ENCODE measurements at regions not wholly inside any gene's neighbourhood (a gene's known extent, or its start where the extent isn't known, plus 50 kb on each side); places are given as distances from the start of the nearest gene placed in this dataset.
"Not testable (repeated sequence)": the region's sequence is repeated elsewhere in the genome, so short reads cannot be mapped to it uniquely, and the experiment has no call there.

DNA sequence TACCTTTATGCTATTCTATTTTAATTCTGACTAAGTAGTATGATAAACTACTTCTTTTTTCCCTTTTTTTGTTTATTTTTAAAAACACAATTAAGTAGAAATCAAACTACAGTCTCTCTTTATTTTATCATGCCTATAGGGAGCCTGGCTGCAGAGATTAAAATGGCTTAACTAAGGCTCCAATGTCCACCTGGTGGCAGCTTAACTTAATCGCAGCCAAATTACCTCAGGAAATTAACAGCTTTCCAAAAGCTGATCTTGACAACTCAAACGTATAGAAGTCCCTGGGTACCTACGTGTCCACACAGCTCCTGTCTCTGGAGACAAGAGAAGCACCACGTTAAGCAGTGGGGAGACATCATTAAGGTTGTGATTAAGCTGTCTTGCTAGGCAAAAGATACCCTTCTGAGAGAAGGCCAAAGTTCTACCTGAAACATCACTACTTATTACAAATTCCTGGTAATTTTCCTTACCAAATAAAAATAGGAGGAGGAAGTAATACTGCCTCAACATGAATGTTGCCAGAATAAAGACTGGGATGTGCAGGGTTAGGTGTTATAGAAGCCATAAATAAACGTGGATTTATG is 63.2 kb upstream of the SNX19 start:
- no peak for DNase-seq

DNA sequence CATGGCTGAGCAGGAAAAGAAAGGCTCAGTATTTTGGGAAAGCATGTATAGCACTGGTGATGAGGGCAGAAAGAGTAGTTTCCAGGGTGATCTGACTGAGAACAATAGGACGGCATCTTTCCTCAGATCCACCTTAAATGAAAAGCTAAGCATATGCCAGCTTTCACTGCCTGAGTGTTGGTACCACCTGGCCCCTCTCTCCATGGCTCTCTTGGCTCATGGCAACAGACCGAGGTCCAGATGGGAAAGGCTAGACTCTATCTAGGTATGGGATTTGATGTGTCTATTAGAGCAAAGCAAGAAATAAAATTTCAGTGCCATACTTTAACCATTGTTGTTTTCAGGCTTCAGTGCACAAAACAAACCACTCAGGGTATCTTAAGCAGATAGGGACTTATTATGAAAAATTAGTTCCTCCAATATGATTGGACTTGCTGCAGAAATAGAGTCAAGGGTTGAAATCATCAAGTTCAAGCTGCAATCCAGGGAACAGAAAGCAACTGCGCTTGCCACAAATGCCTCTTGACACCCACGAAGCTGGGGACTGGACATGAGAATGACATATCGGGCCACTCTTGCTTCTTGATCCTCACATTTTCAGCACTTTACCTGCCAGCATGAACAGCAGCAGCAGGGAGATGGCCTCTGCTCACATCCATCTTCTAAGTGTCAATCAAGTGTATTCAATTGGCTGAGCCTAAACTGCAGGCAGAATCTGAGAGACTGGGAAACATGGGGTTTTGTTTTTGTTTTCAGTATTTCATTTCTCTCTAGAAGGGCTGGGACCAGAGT is 64.0 kb upstream of the SNX19 start:
- DNase-seq, result no peak

DNA sequence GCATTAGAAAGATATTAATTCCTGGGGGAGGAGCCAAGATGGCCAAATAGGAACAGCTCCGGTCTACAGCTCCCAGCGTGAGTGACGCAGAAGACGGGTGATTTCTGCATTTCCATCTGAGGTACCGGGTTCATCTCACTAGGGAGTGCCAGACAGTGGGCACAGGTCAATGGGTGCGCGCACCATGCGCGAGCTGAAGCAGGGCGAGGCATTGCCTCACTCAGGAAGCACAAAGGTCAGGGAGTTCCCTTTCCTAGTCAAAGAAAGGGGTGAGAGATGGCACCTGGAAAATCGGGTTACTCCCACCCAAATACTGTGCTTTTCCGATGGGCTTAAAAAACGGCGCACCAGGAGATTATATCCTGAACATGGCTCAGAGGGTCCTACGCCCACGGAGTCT is 68.0 kb upstream of the SNX19 start:
- DNase-seq, result not testable (repeated sequence)

DNA sequence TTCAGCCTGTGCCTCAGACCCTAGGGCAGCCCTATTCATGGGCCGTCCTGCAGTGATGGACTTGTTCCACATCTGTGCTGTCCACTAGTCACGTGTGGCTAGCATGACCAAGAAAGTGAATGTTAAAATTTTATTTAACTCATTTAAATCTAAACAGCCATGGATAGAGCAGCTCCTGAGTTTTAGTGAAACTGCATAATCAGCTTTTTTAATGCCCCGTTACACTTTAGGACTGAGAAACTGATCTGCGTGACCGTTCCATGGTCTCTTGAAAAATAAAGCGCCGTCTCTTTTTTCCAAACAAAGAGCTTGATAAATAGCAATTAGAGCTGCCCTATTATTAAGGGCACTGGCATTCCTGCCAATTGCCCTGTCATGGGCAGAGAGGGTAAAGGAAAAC is 76.5 kb upstream of the SNX19 start:
- DNase-seq, result no peak

DNA sequence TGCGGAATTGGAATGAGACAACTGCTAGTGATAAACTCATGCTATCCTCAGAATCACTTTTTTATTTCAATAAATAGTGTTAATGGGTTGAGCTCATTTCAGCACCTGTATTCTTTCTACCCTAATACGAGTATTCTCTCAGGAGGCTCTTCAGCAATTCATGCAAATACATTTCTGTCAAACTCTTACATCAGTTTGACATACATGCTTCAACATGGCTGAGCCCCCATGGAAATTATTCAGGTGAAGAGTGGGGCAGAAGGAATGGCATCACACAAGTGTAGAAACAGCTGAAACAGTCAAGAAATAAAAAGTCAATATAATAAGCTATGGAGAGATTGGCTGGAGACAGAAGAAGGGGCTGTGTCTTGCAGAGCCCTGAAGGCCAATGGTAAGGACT is 77.8 kb upstream of the SNX19 start:
- no peak for DNase-seq

DNA sequence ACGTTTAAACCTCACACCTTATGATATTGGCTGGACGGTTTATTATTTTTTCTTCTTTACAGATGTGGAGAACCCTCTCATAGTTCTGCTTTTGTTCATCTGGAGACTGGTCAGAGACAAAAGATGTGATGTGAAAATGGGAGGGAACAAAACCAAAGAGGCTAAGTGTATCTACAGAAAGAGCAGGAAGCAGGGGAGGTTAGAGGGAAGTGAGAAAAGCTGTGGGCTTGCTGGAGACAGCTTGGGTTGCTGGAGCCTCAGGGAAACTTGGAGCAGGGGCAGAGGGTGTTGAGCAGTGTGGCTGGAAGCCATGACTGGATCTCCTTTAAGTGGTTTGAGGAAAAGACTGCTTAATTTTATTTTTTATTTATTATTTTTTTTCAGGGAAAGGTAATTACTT is 79.0 kb upstream of the SNX19 start:
- no peak for DNase-seq

DNA sequence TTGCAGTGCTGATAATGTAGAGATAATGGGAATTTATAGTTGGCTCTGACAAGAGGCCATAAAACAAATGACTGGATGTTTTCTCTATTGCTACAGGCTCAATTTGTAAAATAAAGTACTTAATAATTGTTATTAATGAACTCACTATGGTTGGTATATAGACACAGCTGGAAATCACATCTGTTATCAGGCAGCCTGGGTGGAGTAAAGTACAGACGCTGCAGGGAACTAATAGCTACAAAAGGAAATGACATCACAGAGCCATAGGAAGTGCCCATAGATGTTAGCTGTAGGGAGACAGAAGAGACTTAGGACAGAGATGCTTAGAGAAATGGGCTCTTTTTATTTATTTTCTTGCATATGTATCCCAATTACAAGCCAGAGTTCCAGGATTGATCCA is 81.0 kb upstream of the SNX19 start:
- no peak for DNase-seq

DNA sequence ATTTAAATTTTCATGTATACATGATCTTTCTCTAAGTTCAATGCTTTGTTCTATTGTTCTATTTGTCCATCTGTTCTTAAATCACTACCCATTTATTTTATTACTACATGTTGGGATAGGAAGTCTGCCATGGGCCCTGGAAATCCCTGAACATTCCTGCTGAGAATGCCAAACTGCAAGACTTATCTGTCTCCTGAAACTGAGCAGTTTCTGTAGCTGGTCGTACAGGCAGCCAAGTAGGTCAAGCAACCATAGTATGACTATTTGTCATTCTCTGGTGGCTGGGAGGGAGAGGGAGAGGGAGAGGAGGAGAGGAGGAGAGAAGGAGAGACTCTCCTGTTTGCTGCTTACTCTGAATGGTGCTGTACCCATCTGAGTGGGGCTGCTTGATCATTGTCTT is 82.8 kb upstream of the SNX19 start:
- DNase-seq, result no peak

DNA sequence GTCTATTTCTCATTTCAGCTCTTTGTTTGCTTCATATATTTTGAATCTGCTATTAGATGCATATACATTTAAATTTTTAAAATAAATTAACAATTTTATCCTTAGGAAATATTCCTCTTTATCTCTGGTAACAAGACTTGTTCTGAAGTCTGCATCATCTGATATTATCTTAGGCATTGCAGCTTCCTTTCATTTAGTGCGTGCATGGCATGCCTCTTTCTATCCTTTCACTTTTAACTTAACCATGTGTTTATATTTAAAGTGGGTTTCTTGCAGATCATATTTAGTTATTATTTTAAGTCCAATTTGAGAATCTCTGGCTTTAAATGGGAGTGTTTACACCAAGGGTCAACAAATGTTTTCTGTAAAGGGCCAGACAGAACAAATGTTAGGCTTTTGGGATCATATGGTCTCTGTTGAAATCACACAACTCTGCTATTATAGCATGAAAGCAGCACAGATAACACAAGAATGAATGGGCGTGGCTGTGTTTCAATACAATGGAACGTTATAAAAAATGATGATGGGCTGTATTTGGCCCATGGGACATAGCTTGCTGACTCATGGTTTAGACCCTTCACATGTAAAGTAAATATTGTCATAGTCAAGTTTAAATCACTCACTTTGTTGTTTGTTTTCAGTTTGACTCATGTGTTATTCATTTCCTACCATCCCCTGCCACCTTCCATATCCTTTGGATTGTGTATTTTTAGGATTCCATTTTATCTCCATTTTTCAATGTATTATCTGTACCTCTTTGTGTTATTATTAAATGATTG is 83.9 kb upstream of the SNX19 start:
- DNase-seq, result no peak

DNA sequence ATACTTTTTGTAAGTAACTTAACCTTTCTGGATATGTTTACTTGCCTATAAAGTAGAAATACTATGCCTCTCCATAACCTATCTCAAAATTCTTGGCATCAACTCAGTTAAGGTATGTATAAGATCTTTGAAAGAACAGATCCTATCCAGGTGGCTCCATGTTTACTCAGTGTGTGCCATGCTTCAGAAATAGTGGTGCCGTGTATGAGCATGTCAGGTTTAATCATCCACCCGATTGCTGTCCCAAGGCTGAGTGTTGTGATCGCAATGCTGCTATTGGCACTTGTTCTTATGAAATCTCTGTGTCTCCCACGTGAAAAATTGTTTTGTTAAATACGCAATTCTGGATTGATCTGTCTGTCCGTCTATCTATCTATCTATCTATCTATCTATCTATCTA is 85.9 kb upstream of the SNX19 start:
- DNase-seq, result no peak

DNA sequence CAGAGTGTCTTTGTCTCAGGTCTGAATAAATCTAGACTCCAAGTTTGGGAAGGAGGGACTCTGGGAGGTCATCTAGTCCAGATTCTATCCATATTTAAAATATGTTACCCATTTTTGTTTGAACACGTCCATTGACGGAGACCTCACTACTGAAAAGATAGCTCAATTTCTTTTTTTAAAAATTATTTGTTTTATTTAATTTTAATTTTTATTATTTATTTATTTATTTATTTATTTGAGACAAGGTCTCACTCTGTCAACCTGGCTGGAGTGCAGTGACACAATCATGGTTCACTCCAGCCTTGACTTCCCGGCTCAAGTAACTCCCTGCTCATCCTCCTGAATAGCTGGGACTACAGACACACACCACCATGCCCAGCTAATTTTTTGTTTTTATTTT is 89.5 kb upstream of the SNX19 start:
- DNase-seq, result no peak

DNA sequence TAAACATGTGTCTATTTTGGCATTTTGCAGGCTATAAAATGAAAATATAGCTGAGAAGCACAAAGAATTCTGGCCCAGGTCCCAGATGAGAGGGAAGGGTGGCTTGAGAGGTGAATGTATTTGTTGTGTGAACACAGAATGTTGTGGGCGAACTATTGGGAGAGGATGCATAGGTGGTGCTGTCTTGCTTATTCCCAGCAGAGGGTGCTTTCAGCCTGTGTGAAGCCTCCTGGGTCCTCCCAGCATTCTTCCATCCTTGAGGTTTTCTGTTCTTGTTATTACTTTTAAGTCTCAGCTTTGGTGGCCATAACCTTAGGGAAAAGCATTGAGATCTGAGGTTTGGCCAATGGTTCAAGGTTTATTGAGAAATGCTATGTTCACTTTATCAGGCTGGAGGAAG is 108.7 kb upstream of the SNX19 start:
- no peak for DNase-seq

DNA sequence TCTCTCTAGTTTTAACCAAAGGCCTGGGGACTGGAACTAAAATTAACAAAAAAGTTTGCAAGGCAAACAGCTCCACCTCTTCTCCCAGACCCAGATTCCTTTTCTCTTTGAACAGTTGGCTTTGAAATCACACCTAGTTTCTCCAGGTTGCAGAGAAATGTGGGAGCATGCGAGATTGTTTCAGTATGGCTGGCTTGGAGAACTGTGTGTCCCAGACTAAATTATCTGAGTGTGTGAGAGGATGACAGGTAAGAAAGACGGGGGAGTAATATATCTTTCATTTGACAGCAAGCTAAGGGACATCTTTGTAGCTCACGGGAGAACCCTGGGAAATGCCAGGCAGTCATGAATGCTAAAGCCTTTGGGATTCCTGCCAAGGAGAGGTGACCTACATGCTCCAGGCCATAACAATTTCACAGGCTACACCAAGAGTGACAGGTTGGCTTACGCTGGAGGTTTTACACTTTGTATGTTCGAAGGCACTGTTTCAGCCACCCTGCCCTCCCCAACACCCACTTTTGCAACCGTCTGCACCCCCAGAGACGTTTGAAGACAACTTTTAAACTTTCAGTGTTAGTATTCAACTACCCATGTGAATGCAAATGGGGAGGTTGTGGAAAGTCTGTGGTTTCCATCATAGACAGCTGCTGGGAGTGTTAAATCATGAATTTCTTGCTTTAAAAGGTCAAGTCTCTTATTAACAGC is 109.3 kb upstream of the SNX19 start:
- DNase-seq, result no peak

DNA sequence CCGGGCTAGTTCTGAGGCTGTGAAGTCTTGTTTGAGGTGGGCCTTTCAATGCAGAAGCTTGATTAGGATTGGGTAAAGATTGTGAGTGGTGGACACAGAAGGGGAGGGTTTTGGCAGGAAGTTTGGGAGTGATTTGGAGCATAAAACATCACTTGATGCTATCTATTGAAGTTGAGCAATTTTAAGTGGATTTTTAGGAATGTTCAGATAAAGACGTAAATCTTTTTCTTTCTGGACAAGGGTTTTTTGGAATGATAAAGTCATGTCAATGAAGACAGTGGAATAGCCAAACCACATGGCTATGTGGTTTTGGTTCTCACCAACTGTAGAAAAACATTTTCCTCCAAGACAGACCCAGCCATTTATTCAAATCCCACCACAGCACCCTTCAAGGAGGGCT is 111.2 kb upstream of the SNX19 start:
- no peak for DNase-seq

DNA sequence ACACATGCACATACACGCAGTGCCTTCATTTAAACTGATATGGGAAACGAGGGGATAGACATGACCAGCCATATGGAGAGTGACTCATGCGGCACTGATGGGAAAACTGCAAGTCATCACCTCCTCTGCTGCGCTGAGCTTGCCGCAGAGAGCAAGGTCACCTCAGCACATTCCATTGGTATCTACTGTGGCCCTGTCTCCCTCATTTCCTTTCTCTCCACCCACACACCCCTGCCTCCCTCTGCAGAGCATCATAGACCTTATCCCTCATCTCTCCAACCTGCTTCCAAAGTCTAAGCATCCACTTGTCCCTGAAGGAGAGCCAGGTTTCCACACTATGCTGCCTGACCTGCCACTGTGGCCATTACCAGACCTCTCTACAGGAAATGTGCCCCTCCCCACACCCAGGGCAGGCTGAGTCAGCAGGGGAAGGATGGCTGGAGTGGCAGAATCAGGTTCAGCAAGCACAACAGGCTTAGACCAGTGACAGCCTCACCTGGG is 116.9 kb upstream of the SNX19 start:
- DNase-seq, result no peak

DNA sequence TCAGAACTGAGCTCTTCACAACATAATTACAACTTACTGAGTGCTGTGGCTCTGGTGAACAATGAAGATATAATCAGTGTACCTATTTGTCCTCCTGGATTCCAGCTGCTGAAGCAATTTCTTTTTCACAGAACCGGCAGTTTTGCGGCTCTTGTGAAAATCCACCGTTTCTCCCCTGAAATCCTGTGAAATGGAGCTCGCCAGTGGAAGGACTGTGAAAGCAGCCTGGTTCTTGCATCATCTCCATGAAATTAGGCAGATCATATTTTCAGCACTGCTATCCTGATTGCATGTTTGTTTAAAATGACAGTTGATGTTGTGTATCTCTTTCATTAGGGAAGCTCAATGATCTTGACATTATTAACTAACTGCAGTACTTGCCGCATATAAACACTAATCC is 120.2 kb upstream of the SNX19 start:
- no peak for DNase-seq

DNA sequence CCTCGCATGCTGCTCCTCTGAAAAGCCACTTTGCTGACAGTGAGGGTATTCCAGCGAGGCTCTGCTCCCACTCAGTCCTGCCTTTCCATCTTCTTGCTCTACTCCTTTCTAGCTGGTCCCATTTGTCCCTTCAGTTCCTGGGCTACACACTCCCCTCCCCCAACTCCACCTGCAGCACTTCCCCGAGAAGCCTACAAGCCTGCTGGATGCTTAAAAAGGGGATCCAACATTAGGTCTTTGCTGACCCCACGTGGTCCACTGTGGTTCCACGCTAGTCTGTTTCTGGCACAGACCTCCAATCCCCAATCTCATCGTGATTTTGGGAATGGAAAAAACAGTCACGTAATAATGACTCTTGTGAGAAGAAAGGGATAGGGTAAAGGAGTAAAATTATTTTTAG is 121.6 kb upstream of the SNX19 start:
- no peak for DNase-seq

DNA sequence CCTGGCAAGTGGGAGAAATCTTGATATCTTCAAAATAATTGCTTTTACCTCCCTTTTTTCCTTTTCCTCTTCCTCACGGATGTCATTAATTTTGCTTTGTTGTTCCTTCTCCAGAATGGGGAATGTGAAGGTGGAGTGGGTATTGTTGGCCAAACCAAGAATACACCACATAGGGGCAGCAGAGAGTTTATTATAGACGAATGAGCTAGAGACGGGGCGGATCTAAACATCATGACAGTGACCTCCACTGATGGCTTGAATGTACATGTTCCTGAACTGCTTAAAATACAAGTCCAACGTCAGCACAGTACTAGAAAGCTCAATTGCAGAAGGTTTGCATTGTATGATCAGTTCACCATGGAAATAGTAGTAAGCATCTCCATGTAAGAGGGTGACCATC is 122.3 kb upstream of the SNX19 start:
- no peak for DNase-seq

DNA sequence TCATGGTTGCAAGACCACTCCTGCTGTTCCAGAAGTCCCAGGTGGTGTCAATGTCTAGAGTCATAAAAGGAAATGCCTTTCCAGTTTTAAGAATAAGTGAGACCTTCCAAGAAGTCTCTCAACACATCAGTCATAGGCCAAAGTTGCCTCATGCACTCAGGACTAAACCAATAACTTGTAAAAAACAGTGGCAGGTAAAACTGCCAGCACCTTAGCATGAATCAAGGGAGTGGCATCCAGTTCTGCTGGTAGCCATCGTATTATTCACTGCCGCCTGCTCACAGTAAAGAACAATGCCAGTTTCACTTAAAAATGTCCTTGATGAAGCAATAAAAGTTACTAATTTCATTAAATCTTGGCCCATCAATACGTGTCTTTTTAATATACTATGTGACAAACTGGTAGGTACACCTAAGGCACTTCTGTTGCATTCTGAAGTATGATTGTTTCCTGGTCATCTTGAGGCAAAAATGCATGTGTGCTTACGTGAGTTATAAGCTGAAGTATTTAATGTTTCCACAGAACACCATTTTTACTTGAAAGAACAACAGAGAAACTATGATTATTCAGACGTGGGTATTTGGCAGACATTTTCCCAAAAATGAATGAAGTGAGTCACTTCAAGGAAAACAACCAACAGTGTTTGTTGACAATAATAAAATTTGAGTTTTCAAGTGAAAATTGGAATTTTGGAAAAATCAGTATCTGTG is 125.2 kb upstream of the SNX19 start:
- no peak for DNase-seq

DNA sequence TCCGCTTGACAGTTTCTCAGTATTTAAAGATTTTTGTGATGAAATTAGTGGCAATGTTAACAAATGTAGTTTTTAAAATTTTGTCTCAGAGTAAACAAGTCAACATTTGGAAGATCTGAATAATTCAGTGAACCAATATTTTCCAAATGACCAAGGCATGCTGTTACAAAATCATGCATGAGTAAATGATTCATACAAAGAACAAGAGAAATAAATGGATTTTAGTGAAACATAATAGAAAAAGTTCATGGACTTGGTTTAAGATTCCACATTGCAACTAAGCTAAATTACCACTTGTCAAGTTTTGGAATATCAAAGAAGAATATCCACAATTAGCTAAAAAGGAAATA is 125.7 kb upstream of the SNX19 start:
- DNase-seq, result no peak

DNA sequence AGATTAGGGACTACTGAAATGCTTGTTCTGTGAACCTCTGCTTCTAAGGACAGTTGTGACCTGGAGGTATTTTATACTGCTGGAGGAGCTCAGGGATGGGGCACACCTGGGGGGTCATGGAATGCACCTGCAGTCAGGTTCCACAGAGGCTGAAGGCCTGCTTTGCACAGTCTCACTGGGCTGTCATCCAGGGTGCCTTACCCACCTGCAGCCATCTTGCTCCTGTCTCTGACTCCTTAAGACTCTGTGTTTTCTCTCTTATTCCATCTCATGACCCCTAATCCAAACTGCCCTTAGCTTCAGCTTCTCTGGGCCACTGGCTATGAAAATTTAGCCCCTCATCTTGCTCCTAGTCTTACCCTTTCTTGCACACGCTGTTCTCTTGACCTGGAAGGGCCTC is 127.0 kb upstream of the SNX19 start:
- DNase-seq, result no peak

DNA sequence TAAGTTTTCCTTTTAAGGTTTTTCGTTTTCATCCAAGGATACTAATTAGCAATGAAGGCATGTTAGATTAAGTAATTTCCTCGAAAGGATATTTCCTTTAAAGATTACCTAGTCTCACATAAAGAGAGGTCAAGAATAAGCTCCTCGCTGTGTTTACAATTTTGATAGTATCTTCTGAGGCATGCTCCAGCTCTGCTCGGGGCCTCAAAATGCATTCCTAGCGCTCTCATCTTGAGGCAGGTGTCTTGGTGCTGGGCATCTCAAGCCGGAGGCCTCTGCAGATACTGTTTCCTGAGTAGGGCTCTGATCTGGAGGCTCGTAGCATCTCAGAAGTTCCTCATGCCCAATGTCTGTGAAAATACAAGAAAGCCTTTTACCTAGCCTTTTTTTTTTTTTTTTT is 128.6 kb upstream of the SNX19 start:
- no peak for DNase-seq

DNA sequence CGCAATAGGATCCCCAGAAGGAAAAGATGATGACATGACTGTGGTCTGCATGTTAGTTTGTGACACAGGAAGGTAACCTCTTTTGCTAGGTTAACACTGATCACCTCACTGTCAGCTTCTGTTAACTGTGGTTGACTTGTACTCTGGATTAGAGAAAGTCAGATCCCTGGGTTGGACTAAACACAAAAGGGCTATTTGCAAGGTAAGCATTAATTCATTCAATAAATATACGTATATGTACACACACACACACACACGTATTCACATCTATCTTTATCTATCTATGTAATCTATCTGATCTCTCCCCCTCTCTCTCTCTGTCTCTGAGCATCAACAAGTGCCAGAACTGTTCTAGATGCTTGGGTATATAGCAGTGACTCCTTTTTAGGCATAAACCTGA is 136.1 kb upstream of the SNX19 start:
- DNase-seq, result no peak
